HCT116 (cell line): ENCODE measurements at regions not wholly inside any gene's neighbourhood (a gene's known extent, or its start where the extent isn't known, plus 50 kb on each side); places are given as distances from the start of the nearest gene placed in this dataset.

Experiments used
- ATAC-seq: fragments of 200-7000 bp; cut with Tn5 transposase; 2 replicates; pipeline ENCODE4 v1.9.1; 2020; ENCODE audit warnings: mild to moderate bottlenecking, moderate library complexity
- BruUV-seq: library from RNA; stranded (reverse); fragments of 400-500 nt; replicated peaks from 2 replicates; lab custom pipeline; 2021; lab: Mats Ljungman, UMichigan
- CTCF ChIA-PET: fragments of 300-600 bp; sonication (Branson Sonifier 250); formaldehyde crosslinking; loops from one replicate; lab custom pipeline; 2021; ENCODE audit warnings: antibody characterized with exemption; lab: Charles Lee
- POLR2A ChIA-PET: fragments of 300-600, 350-600 bp; sonication (Branson Sonifier 250); formaldehyde crosslinking; loops from one replicate; lab custom pipeline; 2021; ENCODE audit warnings: antibody characterized with exemption; lab: Charles Lee
- RAD21 ChIA-PET, 2 experiments: fragments of 300-600 bp; sonication (Branson Sonifier 250); formaldehyde crosslinking; loops; one replicate each; lab custom pipeline; 2023; ENCODE audit warnings: low total read pairs in 2 of 2; ENCODE audit not compliant: uncharacterized antibody in 2 of 2, unreplicated experiment in 2 of 2, low non-redundant PET in 1 of 2; lab: Charles Lee
- DNase-seq: peaks from one replicate; pipeline ENCODE4 v3.0.0-alpha.2; 2010; ENCODE audit warnings: low read depth, low spot score
- H2AFZ ChIP-seq: fragments of 200-600 bp; shearing (Covaris generic), sonication (generic); 2 replicates; pipeline ENCODE4 v1.6.1; 2017; ENCODE audit warnings: low read depth, mixed run types, mixed read lengths, antibody characterized with exemption, low read length; ENCODE audit not compliant: poor library complexity, severe bottlenecking
- H3K27ac ChIP-seq: 2 replicates; pipeline ENCODE4 v1.5.1; 2012; ENCODE audit warnings: low read depth, low read length
- H3K27me3 ChIP-seq: fragments of 200-600 bp; sonication (generic); 2 replicates; pipeline ENCODE4 v1.6.1; 2016; ENCODE audit warnings: mixed run types, low read length, mixed read lengths; ENCODE audit not compliant: insufficient read depth
- H3K36me3 ChIP-seq, 2 experiments: fragments of 200-500 bp in 1 of 2; fragments of 200-600 bp in 1 of 2; sonication (Bioruptor generic) in 1 of 2; sonication (generic) in 1 of 2; 2 replicates each; pipeline versions ENCODE4 v1.5.1 to v1.6.1; 2014 to 2016; ENCODE audit warnings: low read length in 2 of 2, inconsistent platforms in 1 of 2, mixed read lengths in 1 of 2, mixed run types in 1 of 2; ENCODE audit not compliant: insufficient read depth in 2 of 2, control insufficient read depth in 1 of 2
- H3K4me1 ChIP-seq, 2 experiments: fragments of 200-600 bp in 1 of 2; sonication (generic) in 1 of 2; 2 replicates each; pipeline versions ENCODE4 v1.5.1 to v1.6.1; 2012 to 2017; ENCODE audit warnings: low read length in 2 of 2, inconsistent platforms in 1 of 2, mild to moderate bottlenecking in 1 of 2, mixed read lengths in 1 of 2, mixed run types in 1 of 2, moderate library complexity in 1 of 2; ENCODE audit not compliant: insufficient read depth in 2 of 2, control insufficient read depth in 1 of 2
- H3K4me2 ChIP-seq: fragments of 200-600 bp; sonication (generic); 2 replicates; pipeline ENCODE4 v1.6.1; 2017; ENCODE audit warnings: mixed run types, low read length, mixed read lengths
- H3K4me3 ChIP-seq, 2 experiments: fragments of 200-600 bp in 1 of 2; sonication (generic) in 1 of 2; replicated peaks in 1 of 2; 2 replicates each; pipeline ENCODE4 v1.5.1; 2011 to 2016; ENCODE audit warnings: low read length in 2 of 2, control low read depth in 1 of 2, low read depth in 1 of 2, mild to moderate bottlenecking in 1 of 2, mixed read lengths in 1 of 2, mixed run types in 1 of 2
- H3K79me2 ChIP-seq: fragments of 200-600 bp; sonication (generic); 2 replicates; pipeline ENCODE4 v1.6.1; 2017; ENCODE audit warnings: mild to moderate bottlenecking, mixed run types, low read length, moderate library complexity, mixed read lengths; ENCODE audit not compliant: insufficient read depth
- H3K9ac ChIP-seq: fragments of 200-600 bp; sonication (generic); 2 replicates; pipeline ENCODE4 v1.6.1; 2016; ENCODE audit warnings: low read length, mixed read lengths
- H3K9me2 ChIP-seq: fragments of 200-600 bp; sonication (generic), shearing (Covaris generic); 2 replicates; pipeline ENCODE4 v1.6.1; 2017; ENCODE audit warnings: mixed run types, mild to moderate bottlenecking, moderate library complexity; ENCODE audit not compliant: insufficient read depth
- H3K9me3 ChIP-seq, 2 experiments: fragments of 200-500 bp in 1 of 2; fragments of 200-600 bp in 1 of 2; sonication (Bioruptor generic) in 1 of 2; sonication (generic) in 1 of 2; 2 replicates each; pipeline ENCODE4 v1.6.1; 2014 to 2017; ENCODE audit warnings: low read length in 2 of 2, mixed read lengths in 2 of 2, inconsistent platforms in 1 of 2, low read depth in 1 of 2, mild to moderate bottlenecking in 1 of 2, mixed run types in 1 of 2, moderate library complexity in 1 of 2; ENCODE audit not compliant: control insufficient read depth in 1 of 2, insufficient read depth in 1 of 2
- H4K20me1 ChIP-seq: fragments of 200-600 bp; sonication (generic), shearing (Covaris generic); 2 replicates; pipeline ENCODE4 v1.6.1; 2017; ENCODE audit warnings: mixed run types, mild to moderate bottlenecking, moderate library complexity; ENCODE audit not compliant: insufficient read depth
- ELF1 ChIP-seq: IDR thresholded peaks from 2 replicates; pipeline ENCODE4 v1.6.1; 2012; ENCODE audit warnings: low read depth, borderline replicate concordance
- EZH2phosphoT487 ChIP-seq: fragments of 200-600 bp; IDR thresholded peaks from 2 replicates; pipeline ENCODE4 v1.6.1; 2018; ENCODE audit warnings: antibody characterized with exemption, borderline replicate concordance
- FOSL1 ChIP-seq: IDR thresholded peaks from 2 replicates; pipeline ENCODE4 v1.6.1; 2012; ENCODE audit warnings: low read depth
- JUND ChIP-seq: IDR thresholded peaks from 2 replicates; pipeline ENCODE4 v1.6.1; 2012
- POLR2A ChIP-seq: IDR thresholded peaks from 2 replicates; pipeline ENCODE4 v1.7.0; 2011; ENCODE audit warnings: borderline replicate concordance; ENCODE audit not compliant: insufficient read depth, insufficient read length; ENCODE audit errors: extremely low read depth
- POLR2AphosphoS5 ChIP-seq: IDR thresholded peaks from 2 replicates; pipeline ENCODE4 v1.6.1; 2011; ENCODE audit warnings: mild to moderate bottlenecking, low read depth, low read length, moderate library complexity
- REST ChIP-seq: IDR thresholded peaks from 2 replicates; pipeline ENCODE4 v1.6.1; 2012; ENCODE audit warnings: low read depth
- SIN3A ChIP-seq: IDR thresholded peaks from 2 replicates; pipeline ENCODE4 v1.6.1; 2012; ENCODE audit warnings: low read depth
- TCF7L2 ChIP-seq: IDR thresholded peaks from 2 replicates; pipeline ENCODE4 v1.7.0; 2011; ENCODE audit warnings: borderline replicate concordance, inconsistent platforms; ENCODE audit not compliant: insufficient read depth, insufficient read length; ENCODE audit errors: extremely low read depth
- YY1 ChIP-seq: IDR thresholded peaks from 2 replicates; pipeline ENCODE4 v1.6.1; 2011; ENCODE audit warnings: low read length, low read depth, moderate library complexity, mild to moderate bottlenecking; ENCODE audit not compliant: insufficient replicate concordance; ENCODE audit errors: extremely low read depth
- ZFX ChIP-seq: fragments of 450-650 bp; IDR thresholded peaks from 2 replicates; pipeline ENCODE4 v1.6.1; 2017
- ZNF274 ChIP-seq: fragments of 200-500 bp; sonication (Bioruptor generic); IDR thresholded peaks from 2 replicates; pipeline ENCODE4 v1.6.1; 2014; ENCODE audit warnings: mild to moderate bottlenecking, low read depth, low read length, inconsistent platforms
- intact Hi-C: fragments of 100-400 bp; cut with micrococcal nuclease; formaldehyde crosslinking; loops from 2 replicates; pipeline ENCODE4 v1.10.0; 2022
- TF ChIP-seq, protein P1 (sequence below), 3 experiments: fragments of 200-600 bp in 1 of 3; sonication (generic) in 1 of 3; IDR thresholded peaks in 2 of 3; conservative IDR thresholded peaks in 1 of 3; 2 replicates each; pipeline ENCODE4 v1.5.1; 2012 to 2017; ENCODE audit warnings: low read depth in 2 of 3, low read length in 2 of 3, antibody characterized with exemption in 1 of 3, borderline replicate concordance in 1 of 3, control low read depth in 1 of 3, mild to moderate bottlenecking in 1 of 3, mixed read lengths in 1 of 3, mixed run types in 1 of 3, moderate library complexity in 1 of 3; ENCODE audit not compliant: insufficient read depth in 1 of 3
- TF ChIP-seq, protein P2 (sequence below): IDR thresholded peaks from 2 replicates; pipeline ENCODE4 v1.6.1; 2012

GRCh38 chr7:81385370-81385769 lies 384.5 kb downstream of the HGF start:
- Histone ChIP-seq H3K9ac (no peak overlapping the region), H3K4me2 (no peak overlapping the region), H4K20me1 (no peaks in the 10 kb centered on the region), H3K27me3 (no peaks in the 10 kb centered on the region), H3K9me3 (no peaks in the 10 kb centered on the region), H3K4me1 (no peaks in the 10 kb centered on the region), H3K9me2 (no peaks in the 10 kb centered on the region), H2AFZ (peak overlapping the region; percentile 10), H3K27ac (no peak overlapping the region), H3K36me3 (no peaks in the 10 kb centered on the region), H3K79me2 (no peaks in the 10 kb centered on the region), H3K4me3 (no peak overlapping the region)
- CTCF ChIA-PET, result no interaction called here
- no peak for ATAC-seq
- DNase-seq, result no peak
- RAD21 ChIA-PET, result no interaction called here
- POLR2A ChIA-PET, result no interaction called here
- no TSS peak for BruUV-seq
- intact Hi-C loops, result no loop called here
- TF ChIP-seq ZNF274, result no peak
- TF ChIP-seq ZFX, result no peak
- TF ChIP-seq FOSL1, result no peak
- no peak for TF ChIP-seq SIN3A
- no peak for TF ChIP-seq TCF7L2
- no peak for TF ChIP-seq REST
- TF ChIP-seq POLR2AphosphoS5, result no peak
- TF ChIP-seq ELF1, result no peak
- TF ChIP-seq EZH2phosphoT487, result no peak
- no peak for TF ChIP-seq POLR2A
- TF ChIP-seq, protein P1, sequence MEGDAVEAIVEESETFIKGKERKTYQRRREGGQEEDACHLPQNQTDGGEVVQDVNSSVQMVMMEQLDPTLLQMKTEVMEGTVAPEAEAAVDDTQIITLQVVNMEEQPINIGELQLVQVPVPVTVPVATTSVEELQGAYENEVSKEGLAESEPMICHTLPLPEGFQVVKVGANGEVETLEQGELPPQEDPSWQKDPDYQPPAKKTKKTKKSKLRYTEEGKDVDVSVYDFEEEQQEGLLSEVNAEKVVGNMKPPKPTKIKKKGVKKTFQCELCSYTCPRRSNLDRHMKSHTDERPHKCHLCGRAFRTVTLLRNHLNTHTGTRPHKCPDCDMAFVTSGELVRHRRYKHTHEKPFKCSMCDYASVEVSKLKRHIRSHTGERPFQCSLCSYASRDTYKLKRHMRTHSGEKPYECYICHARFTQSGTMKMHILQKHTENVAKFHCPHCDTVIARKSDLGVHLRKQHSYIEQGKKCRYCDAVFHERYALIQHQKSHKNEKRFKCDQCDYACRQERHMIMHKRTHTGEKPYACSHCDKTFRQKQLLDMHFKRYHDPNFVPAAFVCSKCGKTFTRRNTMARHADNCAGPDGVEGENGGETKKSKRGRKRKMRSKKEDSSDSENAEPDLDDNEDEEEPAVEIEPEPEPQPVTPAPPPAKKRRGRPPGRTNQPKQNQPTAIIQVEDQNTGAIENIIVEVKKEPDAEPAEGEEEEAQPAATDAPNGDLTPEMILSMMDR (IDR thresholded peaks at IDR 0.05 in 2 of 3, conservative IDR thresholded peaks at IDR 0.05 in 1 of 3; ENCODE audit: borderline replicate concordance in 1 of 3, insufficient read depth in 1 of 3, low read depth in 2 of 3, low read length in 2 of 3), result no peak
- no peak for TF ChIP-seq YY1
- TF ChIP-seq, protein P2, sequence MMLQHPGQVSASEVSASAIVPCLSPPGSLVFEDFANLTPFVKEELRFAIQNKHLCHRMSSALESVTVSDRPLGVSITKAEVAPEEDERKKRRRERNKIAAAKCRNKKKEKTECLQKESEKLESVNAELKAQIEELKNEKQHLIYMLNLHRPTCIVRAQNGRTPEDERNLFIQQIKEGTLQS, result no peak
- TF ChIP-seq JUND, result no peak
